Spleen (tissue), 11 donors: ENCODE measurements at regions not wholly inside any gene's neighbourhood (a gene's known extent, or its start where the extent isn't known, plus 50 kb on each side); places are given as distances from the start of the nearest gene placed in this dataset.

Source experiments
- DNase-seq: peaks from one replicate; pipeline ENCODE4 v3.0.0-alpha.2; 2020
- H3K27ac ChIP-seq, 8 donors: fragments of 200-600 bp; sonication (generic) in 7 of 8; 1 replicate in 4 of 8; 2 replicates in 4 of 8; pipeline versions ENCODE4 v1.5.0 to v1.8.0; 2016 to 2021; ENCODE audit warnings: inconsistent platforms in 4 of 8, mild to moderate bottlenecking in 4 of 8, moderate library complexity in 1 of 8
- H3K27me3 ChIP-seq, 7 donors: fragments of 200-600 bp; sonication (generic) in 6 of 7; replicated peaks in 1 of 7; 1 replicate in 4 of 7; 2 replicates in 3 of 7; pipeline versions ENCODE4 v1.5.0 to v1.8.0; 2016 to 2021; ENCODE audit warnings: inconsistent platforms in 3 of 7, mild to moderate bottlenecking in 1 of 7
- H3K36me3 ChIP-seq, 6 donors: fragments of 200-600 bp; sonication (generic) in 5 of 6; 1 replicate in 4 of 6; 2 replicates in 2 of 6; pipeline versions ENCODE4 v1.5.0 to v1.8.0; 2016 to 2021; ENCODE audit warnings: inconsistent platforms in 2 of 6
- H3K4me1 ChIP-seq, 6 donors: fragments of 200-600 bp; sonication (generic) in 5 of 6; 1 replicate in 3 of 6; 2 replicates in 3 of 6; pipeline versions ENCODE4 v1.5.0 to v1.8.0; 2016 to 2021; ENCODE audit warnings: inconsistent platforms in 3 of 6
- H3K4me3 ChIP-seq, 8 donors: fragments of 200-600 bp; sonication (generic) in 7 of 8; 1 replicate in 4 of 8; 2 replicates in 4 of 8; pipeline versions ENCODE4 v1.5.0 to v1.8.0; 2016 to 2021; ENCODE audit warnings: inconsistent platforms in 4 of 8, mild to moderate bottlenecking in 4 of 8, moderate library complexity in 2 of 8
- H3K9me3 ChIP-seq, 8 donors: fragments of 200-600 bp; sonication (generic) in 7 of 8; 1 replicate in 4 of 8; 2 replicates in 4 of 8; pipeline versions ENCODE4 v1.5.0 to v1.8.0; 2016 to 2021; ENCODE audit warnings: inconsistent platforms in 4 of 8
- POLR2A ChIP-seq, 3 donors: fragments of 450-650 bp; IDR thresholded peaks; one replicate each; pipeline ENCODE4 v1.5.1; 2017; ENCODE audit warnings: antibody characterized with exemption in 3 of 3, mild to moderate bottlenecking in 1 of 3
- POLR2AphosphoS5 ChIP-seq, 3 donors: sonication (generic); formaldehyde crosslinking; IDR thresholded peaks; one replicate each; pipeline ENCODE4 v1.5.1; 2017; ENCODE audit warnings: antibody characterized with exemption in 3 of 3
- WGBS, 5 donors: extraction: QIAGEN DNeasy Blood & Tissue Kit in 3 of 5; methylation state at CpG; one replicate each; pipeline versions ENCODE4 v1.1.5 to v1.1.7; 2013 to 2018; 5-methylcytosine and 5-hydroxymethylcytosine counted together
- intact Hi-C: fragments of 100-400 bp; cut with DNase I; formaldehyde crosslinking; loops from one replicate; pipeline ENCODE4 v1.15.0; 2023; ENCODE audit warnings: low total_unique reads
- TF ChIP-seq, protein P1 (sequence below), 11 experiments: fragments of 200-600 bp in 7 of 11; fragments of 450-650 bp in 4 of 11; sonication (generic) in 4 of 11; IDR thresholded peaks in 8 of 11; conservative IDR thresholded peaks in 3 of 11; 1 replicate in 7 of 11; 2 replicates in 4 of 11; pipeline versions ENCODE4 v1.4.0 to v1.8.0; 2016 to 2021; ENCODE audit warnings: antibody characterized with exemption in 11 of 11, inconsistent platforms in 4 of 11, mild to moderate bottlenecking in 1 of 11
- donor health status: healthy with polysubstance abuse.
- donor health status: DM: no; HTN: no; CAD: no; lungs with moderate emphysema.
- donor health status: DM: no; HTN: no; CAD: no.
- donor health status: Bipolar disorder and iron deficiency.
- donor health status: healthy.
- donor health status: DM: no; HTN: no; CAD: no.
- donor health status: DM: yes; HTN: yes; CAD: no.

DNA sequence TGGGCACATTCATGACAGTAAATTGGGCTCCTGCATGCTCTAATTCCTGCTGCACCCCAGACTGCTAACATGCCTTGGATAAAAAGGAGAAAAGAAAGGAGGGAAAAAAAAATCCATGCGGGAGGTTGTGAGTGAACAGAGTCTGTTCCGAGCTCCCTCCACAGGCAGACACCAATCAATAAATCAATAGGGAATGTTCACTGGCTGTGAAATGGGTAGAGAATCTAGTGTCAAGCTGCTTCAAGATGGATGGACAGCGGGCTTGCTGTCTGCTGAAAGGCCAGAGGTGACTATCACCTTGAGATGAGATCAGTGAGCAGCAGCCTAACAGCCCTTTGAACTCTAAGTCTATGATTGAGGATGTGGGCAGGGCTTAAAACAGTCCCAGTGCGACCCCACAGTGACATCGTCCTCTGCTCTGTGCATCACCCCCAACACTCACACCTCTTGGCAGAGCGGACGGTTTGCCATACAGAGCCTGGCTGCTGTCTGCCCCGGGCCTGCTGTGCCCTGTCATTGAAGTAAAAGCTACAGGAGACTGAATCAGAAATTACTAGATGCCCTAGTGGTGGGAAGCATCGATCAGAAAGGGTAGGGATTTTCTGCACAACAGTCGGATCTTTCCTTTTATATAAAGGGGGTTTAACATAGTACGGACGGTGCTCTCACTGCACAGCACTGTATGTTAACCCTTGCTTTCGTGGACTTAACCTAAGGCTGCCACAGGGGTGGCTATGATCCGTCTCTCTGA is 247.9 kb upstream of the ONECUT1 start:
- peaks cover 0 to 12% (median 0%) of the 10 kb centered on the region in 7 donors for H3K27me3 ChIP-seq
- 63 to 68% (median 64%) methylated on average over 9 to 14 of the region's 14 CpGs for WGBS, 5 donors
- H3K36me3 ChIP-seq = no peaks in the 10 kb centered on the region
- no peak for DNase-seq
- TF ChIP-seq, protein P1, sequence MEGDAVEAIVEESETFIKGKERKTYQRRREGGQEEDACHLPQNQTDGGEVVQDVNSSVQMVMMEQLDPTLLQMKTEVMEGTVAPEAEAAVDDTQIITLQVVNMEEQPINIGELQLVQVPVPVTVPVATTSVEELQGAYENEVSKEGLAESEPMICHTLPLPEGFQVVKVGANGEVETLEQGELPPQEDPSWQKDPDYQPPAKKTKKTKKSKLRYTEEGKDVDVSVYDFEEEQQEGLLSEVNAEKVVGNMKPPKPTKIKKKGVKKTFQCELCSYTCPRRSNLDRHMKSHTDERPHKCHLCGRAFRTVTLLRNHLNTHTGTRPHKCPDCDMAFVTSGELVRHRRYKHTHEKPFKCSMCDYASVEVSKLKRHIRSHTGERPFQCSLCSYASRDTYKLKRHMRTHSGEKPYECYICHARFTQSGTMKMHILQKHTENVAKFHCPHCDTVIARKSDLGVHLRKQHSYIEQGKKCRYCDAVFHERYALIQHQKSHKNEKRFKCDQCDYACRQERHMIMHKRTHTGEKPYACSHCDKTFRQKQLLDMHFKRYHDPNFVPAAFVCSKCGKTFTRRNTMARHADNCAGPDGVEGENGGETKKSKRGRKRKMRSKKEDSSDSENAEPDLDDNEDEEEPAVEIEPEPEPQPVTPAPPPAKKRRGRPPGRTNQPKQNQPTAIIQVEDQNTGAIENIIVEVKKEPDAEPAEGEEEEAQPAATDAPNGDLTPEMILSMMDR (IDR thresholded peaks at IDR 0.05 in 8 of 11, conservative IDR thresholded peaks at IDR 0.05 in 3 of 11) = no peak
- no peak for TF ChIP-seq POLR2A (IDR thresholded peaks at IDR 0.05)
- TF ChIP-seq POLR2AphosphoS5 (IDR thresholded peaks at IDR 0.05) = no peak
- H3K27ac ChIP-seq = no peak overlapping the region
- H3K4me1 ChIP-seq = no peaks in the 10 kb centered on the region
- intact Hi-C loops = no loop called here
- H3K9me3 ChIP-seq = peaks cover 0 to 10% (median 5%) of the 10 kb centered on the region in 8 donors
- no peak overlapping the region for H3K4me3 ChIP-seq

DNA sequence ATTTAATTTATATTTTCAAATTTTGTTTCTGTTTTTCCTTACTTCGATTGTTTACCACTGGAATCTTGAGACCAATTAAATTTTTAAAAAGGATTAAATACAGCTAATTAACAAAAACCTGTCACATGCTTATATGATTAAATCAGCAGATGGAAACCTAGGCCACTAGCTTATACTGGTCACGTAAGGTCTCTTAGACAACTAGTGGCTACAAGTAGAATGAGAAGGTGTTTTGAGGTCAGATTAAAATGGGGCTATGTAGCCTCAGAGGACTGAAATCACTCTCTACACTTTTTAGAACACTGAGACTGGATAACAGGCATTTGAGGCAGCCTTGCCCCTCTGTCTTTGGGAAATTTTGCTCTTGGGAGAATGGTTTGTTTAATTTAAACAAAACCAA is 246.5 kb upstream of the ONECUT1 start:
- no peak for DNase-seq
- WGBS, 5 donors = 63 to 80% (median 70%) methylated on average over 2 of the region's 2 CpGs
- Histone ChIP-seq H3K4me3 (no peak overlapping the region), H3K27me3 (peaks cover 0 to 12% (median 0%) of the 10 kb centered on the region in 7 donors), H3K9me3 (no peaks in the 10 kb centered on the region), H3K36me3 (no peaks in the 10 kb centered on the region), H3K4me1 (no peaks in the 10 kb centered on the region), H3K27ac (no peak overlapping the region)
- TF ChIP-seq POLR2AphosphoS5 (IDR thresholded peaks at IDR 0.05) (no peak), POLR2A (IDR thresholded peaks at IDR 0.05) (no peak)
- TF ChIP-seq, protein P1 (IDR thresholded peaks at IDR 0.05 in 8 of 11, conservative IDR thresholded peaks at IDR 0.05 in 3 of 11) = no peak
- intact Hi-C loops = no loop called here

DNA sequence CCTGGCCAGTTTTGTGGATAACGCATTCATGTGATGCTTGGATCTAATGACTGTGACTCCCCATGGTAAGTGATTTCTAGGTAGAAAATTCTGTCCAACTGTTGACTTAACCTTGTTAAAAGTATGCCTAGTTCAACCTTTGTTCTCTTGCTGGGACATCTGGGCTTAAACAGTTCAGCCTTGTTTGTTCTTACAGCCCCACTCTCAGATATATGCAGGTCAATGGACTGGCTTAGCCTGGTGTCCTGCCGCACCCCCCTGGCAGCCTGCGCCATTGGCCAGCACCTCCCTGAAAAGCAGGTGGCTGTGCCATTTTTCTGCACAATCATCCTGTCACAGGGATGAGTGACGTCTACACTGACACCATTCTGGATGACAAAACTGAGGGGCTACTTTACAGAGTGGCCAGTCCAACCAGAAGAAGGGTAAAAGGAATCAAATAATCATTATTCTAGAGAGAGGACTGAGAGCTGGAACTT is 244.7 kb upstream of the ONECUT1 start:
- no peak for DNase-seq
- no peaks in the 10 kb centered on the region for H3K4me1 ChIP-seq
- TF ChIP-seq POLR2A (IDR thresholded peaks at IDR 0.05) (no peak), POLR2AphosphoS5 (IDR thresholded peaks at IDR 0.05) (no peak)
- TF ChIP-seq, protein P1 (IDR thresholded peaks at IDR 0.05 in 8 of 11, conservative IDR thresholded peaks at IDR 0.05 in 3 of 11) = no peak
- H3K27ac ChIP-seq = no peak overlapping the region
- H3K36me3 ChIP-seq = no peaks in the 10 kb centered on the region
- no peaks in the 10 kb centered on the region for H3K9me3 ChIP-seq
- WGBS, 5 donors = 85 to 91% (median 86%) methylated on average over 4 of the region's 4 CpGs
- H3K27me3 ChIP-seq = peaks cover 0 to 12% (median 0%) of the 10 kb centered on the region in 7 donors
- intact Hi-C loops = no loop called here
- H3K4me3 ChIP-seq = no peak overlapping the region

DNA sequence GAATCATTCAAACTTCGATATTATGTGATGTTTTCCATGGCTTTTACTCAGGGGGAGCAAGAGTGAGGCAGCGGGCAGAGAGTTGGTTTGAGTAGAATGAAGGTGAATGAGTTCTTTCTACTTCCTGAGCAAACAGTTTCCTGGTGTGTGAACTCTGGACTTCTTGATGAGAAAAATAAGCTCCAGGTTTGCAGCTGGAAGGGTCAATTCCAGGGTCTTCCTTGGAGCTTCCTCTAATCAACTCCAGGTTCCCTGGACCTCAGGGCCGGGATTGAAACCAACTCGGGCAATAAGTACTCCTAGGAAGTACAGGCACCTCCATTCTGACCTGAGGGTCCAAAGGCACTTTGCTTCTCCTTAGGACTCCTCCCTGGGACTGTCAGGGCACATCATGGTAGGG is 243.6 kb upstream of the ONECUT1 start:
- 70 to 82% (median 74%) methylated on average over 4 of the region's 4 CpGs for WGBS, 5 donors
- TF ChIP-seq POLR2A (IDR thresholded peaks at IDR 0.05) (no peak), POLR2AphosphoS5 (IDR thresholded peaks at IDR 0.05) (no peak)
- TF ChIP-seq, protein P1 (IDR thresholded peaks at IDR 0.05 in 8 of 11, conservative IDR thresholded peaks at IDR 0.05 in 3 of 11) = no peak
- DNase-seq = no peak
- no peaks in the 10 kb centered on the region for H3K4me1 ChIP-seq
- H3K27ac ChIP-seq = no peak overlapping the region
- no peaks in the 10 kb centered on the region for H3K36me3 ChIP-seq
- no peaks in the 10 kb centered on the region for H3K9me3 ChIP-seq
- H3K27me3 ChIP-seq = peaks cover 0 to 11% (median 0%) of the 10 kb centered on the region in 7 donors
- H3K4me3 ChIP-seq = no peak overlapping the region
- intact Hi-C loops = no loop called here
